NOMO-1 treated with dmso at 0.1 percent for 144 hours (cell line): ENCODE measurements at regions not wholly inside any gene's neighbourhood (a gene's known extent, or its start where the extent isn't known, plus 50 kb on each side); places are given as distances from the start of the nearest gene placed in this dataset.

ENCODE experiments used
- DNase-seq: peaks from one replicate; lab custom pipeline; 2025; ENCODE audit not compliant: unreplicated experiment; lab: John Stamatoyannopoulos, UW

- DNase-seq: no peak
Measured at GRCh38 chr2:219765231-219765911, 137.9 kb downstream of the SLC4A3 start.

- no peak for DNase-seq
Measured at GRCh38 chr2:219766658-219767057, 139.2 kb downstream of the SLC4A3 start.

DNA sequence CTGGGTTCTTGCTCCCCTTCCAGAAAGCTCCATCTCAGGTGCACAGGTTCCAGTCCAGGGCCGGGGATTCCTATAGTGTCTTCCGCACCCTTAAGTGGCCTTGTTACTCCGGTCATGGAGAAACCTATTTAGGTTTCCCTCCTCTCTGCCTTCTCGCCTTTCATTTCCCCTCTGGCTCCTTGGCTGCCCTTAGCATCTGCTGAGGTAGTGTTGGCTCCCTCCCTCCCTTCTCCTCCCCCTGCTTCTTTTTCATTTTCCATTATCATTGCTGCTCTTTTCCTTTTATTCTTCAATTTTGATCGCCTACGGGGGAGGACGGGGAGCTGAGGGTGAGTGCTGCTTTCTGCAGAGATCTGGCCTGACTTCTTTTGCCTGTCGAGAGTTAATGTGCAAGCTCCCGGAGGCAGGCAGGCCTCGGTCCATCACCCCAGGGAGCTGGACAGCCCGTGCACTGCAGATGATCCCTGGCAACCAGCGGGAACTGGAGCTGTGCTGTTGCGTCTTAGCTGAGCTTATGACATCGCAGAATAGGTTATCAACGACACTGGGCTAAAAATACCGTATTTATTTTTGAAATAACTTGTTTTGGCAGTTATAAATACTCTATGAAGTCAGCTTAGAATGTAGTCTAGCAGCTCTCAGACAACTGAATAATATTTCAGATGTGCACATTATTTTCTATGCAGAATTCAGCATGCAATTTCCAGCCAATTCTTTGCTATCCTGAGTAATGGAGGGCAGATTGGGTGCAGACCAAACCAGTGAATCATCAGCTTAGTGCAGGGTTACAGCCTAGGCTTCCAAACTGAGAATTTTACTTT is 141.9 kb downstream of the SLC4A3 start:
- DNase-seq: no peak

DNA sequence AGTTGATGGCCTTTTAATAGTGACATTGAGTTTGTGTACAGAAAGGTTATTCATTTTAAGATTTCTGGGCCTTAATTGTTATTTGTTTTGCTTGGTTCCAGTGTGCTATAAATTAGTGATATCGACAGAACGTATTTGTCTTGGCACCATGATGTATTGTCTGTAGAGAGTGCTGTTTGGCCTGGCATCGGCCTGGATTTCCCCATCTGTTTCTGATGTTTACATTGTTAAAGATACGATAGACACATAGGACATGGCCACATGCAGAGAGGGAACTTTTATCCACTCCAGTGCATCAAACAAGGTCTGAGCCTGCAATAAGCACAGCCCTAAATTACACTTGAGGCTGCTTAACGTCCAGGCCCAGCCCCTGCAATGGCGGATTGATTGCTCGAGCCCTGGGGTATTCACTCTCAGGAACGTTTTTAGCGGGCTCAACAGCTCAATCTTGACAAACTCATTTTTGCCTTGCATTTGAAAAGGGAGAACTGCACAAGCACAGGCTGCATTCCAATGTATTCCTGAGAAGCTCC is 144.7 kb downstream of the SLC4A3 start:
- no peak for DNase-seq

DNA sequence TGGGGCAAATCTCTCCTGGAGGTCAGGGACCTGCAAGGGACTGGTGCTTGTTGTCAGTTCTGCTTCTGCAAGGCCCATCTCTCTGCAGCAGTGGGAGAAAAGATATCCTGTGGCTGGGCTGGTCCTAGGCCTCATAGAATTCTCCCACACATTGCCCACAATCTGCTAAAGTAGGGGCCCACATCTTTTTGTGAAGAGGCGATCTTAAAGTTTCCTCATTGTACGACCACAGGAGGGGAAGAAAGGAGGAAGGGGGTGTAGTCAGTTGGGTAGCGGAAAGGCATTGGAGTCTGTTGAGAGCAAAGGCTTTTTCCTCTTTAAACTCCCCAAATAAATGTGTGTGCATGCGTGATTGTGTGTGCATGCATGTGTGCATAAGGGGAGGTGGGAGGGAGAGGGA is 145.3 kb downstream of the SLC4A3 start:
- no peak for DNase-seq

DNA sequence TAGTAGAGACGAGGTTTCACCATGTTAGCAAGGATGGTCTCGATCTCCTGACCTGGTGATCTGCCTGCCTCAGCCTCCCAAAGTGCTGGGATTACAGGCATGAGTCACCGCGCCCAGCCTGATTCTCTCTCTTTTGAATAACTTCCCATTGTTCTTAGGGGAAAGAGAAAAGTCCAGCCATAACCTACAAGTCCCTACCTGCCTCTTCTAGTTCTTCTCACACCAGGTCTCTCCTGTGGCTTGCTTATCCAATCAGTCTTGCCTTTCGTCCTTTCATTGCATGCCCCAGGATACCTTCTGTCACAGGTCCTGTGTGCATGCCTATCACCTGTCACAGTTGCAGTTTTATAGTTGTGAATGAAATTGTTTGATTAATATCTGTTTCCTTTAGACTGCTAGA is 148.1 kb downstream of the SLC4A3 start:
- DNase-seq: no peak

DNA sequence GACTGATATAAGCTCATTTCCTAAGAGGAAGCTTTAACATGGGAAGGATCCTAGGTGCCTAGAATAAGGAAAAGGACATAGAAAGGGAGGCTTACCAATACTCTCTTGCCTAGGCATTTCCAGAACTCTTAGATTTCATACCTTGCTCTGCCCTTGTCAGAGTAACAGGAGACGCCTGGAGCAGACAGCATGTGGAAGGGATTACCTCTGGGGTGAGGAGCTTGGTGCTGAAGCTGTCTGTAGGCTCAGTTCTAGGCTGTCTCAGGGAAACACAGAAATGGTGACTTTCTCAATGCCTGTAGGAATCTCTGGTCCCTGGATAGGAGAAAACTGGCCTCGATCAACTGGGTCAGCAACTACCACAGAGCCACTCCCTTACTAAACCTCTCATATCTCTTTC is 150.0 kb downstream of the SLC4A3 start:
- no peak for DNase-seq

DNA sequence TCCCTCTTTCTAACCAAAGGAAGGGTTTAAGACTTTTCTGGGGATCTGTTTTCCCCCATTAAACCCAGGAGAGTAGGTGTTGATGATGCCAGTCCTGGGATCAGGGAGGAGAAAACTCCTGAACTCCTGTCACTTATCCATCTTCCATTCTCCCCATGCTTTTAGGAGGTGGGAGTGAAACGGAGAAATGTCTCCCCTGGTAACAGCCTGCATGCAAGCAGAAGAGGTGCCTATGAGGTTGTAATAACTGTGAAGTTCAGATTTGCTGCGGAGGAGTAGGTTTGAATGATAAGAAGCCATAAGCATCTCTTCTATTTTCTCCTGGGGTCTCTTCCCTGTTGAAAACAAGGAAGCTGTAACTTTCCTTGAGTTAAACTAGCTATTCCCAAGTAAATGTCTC is 150.8 kb downstream of the SLC4A3 start:
- no peak for DNase-seq

DNA sequence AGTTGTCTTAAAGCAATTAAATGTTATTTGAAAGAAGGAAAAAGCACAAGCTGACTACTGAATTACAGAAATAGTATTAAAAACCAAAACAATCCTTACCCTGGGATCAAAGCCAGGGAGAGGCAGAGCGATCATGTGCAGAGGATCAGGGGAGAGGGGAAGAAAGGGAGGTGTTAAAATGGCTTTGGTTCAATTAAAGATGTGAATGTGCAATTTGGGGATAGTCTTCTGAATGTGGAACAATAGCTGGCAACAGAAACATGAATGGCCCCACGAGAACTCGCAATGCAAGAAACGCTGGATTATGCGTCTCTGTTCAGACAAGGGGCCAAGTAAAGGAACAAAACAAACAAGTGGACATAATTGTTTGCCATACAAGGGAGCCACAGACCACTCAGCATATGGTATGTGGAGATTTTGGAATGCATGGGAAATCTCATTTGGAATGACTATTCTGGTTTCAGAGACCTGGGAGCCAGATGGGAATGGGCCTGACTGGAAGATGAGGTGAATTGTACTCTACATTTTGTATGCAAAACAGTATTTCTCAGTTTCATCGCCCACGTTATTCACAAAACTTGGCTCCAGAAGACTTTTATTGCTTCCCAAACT is 155.4 kb downstream of the SLC4A3 start:
- DNase-seq: no peak

DNA sequence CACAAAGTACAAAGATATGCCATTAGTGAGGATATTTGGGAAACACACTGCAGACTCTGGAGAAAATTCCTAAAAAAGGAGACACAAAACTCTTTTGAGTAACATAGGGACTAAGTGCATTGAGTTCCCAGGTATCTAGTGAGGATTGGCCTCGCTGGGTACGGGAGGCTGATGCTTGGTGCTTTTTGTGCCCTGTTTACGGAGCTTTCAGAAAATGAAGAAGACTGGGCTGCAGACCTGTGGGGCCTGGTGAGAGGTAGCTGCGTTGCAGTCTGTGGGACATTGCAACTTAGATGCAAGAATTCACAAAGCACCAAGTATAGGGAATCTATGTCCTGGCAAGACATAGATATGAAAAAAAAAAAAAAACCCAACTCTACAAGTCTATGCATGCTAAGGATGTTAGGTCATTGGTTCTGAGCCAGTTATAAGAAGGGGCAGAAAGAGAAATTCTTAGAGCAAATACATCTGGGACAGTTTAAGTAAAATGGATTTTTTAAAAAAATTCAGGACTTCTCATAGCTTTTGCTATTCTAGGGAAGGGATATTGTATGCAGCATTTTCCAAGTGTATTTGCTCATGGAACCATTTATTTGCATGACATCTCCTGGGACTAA is 156.0 kb downstream of the SLC4A3 start:
- no peak for DNase-seq

- no peak for DNase-seq
Measured at GRCh38 chr2:219784178-219784577, 156.7 kb downstream of the SLC4A3 start.

- DNase-seq: no peak
Measured at GRCh38 chr2:219789476-219789875, 162.0 kb downstream of the SLC4A3 start.

GRCh38 chr2:219792446-219792845 is 165.0 kb downstream of the SLC4A3 start:
- DNase-seq: no peak

GRCh38 chr2:219798430-219798829 is 171.0 kb downstream of the SLC4A3 start:
- no peak for DNase-seq

DNA sequence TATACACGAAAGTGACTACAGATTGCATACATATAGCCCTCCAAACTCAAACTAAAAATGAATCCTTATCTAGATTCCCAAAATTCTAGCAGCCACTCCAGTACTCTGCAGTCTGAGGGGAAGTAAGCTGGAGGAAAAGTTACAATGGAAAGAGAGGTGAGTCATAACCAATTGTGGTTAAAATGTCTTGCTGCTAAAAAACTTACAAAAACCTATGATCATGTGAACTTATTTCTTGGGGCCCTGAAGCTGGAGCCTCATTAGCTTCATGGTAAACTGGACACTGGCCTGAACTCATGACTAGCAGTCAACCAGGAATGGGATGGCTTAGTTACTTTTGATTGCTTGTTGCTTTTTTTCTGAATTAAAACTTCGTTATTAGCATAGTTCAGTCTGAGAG is 175.9 kb downstream of the SLC4A3 start:
- peak; percentile 30 for DNase-seq

DNA sequence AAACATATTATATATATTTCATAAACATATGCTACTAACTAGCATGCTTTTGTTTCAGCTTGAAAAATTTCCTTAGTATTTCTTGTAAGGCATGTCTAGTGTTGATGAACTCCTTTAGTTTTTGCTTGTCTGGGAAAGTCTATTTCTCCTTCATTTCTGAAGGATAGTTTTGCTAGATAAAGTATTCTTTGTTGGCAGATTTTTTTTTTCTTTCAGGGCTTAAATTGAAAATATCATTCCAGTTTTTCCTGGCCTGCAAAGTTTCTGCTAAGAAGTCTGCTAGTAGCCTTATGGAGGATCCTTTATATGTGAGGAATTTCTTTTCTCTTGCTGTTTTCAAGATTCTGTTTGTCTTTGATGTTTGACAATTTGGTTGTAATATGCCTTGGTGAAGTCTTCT is 183.5 kb downstream of the SLC4A3 start:
- no peak for DNase-seq

DNA sequence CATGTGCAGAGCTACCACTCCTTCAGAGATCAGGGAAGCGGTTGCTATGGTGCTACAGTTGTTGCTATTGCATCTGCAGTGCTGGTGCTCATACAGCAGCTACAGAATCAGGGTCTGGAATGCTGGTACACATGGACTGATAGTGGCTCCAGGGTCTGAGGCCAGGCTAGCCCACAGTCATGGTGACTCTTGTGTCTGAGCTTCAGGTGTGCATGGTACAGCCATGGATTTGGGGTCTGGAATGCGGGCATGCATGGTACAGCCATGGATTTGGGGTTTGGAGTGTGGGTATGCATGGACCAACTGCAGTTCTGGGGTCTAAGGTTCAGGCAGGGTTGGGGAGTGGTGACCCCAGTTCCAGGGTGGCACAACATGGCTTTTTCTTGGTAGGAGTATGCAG is 185.2 kb downstream of the SLC4A3 start:
- DNase-seq: no peak

DNA sequence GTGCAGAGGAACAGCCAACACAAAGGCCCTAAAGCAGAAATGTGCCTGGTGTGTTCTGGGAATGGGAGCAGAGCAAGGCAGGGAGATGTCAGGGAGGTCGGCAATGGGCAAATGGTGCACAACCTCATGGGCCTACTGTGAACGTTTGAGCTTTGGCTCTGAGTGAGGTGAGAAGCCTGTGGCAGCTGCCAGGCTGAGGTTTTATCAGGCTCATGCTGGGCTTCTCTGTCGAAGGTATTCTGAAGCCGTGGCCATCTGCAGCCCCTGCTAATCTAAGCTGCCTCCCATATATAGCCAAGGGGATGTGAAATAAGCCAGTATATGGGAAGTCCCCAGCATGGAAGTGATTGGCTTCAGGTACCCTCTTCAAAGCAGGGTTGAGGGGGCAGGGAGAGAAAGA is 193.3 kb downstream of the SLC4A3 start:
- DNase-seq: no peak

DNA sequence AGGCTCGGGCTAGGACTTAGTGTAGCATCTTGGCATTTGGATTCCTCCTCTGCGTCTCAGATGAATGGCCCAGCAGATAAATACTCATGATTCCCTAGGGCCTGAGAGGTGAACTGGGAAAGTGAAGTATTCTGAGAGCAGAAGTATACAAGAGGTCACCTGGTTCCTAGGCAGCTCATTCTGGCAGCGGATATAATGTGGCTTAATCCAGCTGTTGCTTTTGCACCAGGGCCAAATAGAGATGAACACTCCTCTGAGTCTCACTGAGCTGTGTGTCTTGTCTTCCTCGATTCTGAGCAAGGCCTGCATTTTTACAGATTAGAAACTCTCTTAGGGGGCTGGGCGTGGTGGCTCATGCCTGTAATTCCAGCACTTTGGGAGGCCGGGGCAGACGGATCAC is 196.1 kb downstream of the SLC4A3 start:
- no peak for DNase-seq

DNA sequence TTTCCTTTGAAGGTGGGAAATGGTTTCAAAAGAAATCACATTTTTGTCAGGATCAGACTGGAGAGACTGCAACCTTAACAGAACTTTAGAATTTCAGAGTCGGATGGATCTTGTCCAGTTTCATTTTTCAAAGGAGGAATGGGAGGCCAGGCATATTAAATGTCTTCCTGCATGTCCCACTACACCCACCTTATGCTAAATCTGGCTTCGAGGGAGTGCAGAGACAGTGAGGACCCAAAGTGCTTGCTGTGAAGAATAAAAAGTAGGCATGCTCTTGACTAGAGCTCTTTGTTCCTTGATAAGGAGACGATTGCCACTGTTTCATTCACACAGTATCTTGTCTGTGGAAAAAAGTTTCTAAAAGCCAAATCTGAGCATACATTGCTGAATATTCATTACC is 197.6 kb downstream of the SLC4A3 start:
- no peak for DNase-seq

DNA sequence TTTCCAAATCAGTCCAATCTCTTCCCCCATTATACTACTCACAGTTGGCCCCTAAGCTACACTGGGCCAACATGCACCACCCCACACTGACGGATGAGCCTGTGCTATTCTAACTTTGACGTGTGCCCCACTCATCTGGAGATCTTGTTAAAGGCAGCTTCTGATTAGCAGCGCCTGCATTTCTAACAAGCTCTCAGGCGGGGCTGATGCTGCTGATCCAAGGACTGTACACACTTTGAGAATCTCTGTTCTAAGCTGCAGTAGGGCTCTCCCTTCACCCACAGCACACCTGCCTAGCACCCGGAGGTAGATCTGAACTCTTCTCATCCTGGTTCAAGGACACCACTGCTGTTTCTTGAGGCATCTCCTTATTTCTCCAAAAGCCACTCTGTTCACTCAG is 200.7 kb downstream of the SLC4A3 start:
- DNase-seq: no peak
